Colonic mucosa (tissue), 4 donors: ENCODE measurements at regions not wholly inside any gene's neighbourhood (a gene's known extent, or its start where the extent isn't known, plus 50 kb on each side); places are given as distances from the start of the nearest gene placed in this dataset.

Experiments used
- DNase-seq: peaks from one replicate; pipeline ENCODE4 v3.0.0-alpha.2; 2020
- H3K27ac ChIP-seq: fragments of 200-600 bp; one replicate; pipeline ENCODE4 v1.8.0; 2021
- H3K27me3 ChIP-seq: fragments of 200-600 bp; one replicate; pipeline ENCODE4 v1.8.0; 2021
- H3K36me3 ChIP-seq: fragments of 200-600 bp; one replicate; pipeline ENCODE4 v1.8.0; 2021
- H3K4me1 ChIP-seq: fragments of 200-600 bp; one replicate; pipeline ENCODE4 v1.8.0; 2021; ENCODE audit warnings: mild to moderate bottlenecking
- H3K4me3 ChIP-seq: fragments of 200-600 bp; one replicate; pipeline ENCODE4 v1.8.0; 2021
- H3K9ac ChIP-seq, 2 donors: one replicate each; pipeline ENCODE4 v1.7.0; 2013; ENCODE audit warnings: control low read depth in 2 of 2, low read depth in 2 of 2, low read length in 2 of 2
- H3K9me3 ChIP-seq: fragments of 200-600 bp; one replicate; pipeline ENCODE4 v1.8.0; 2021
- intact Hi-C: fragments of 100-400 bp; cut with DNase I; formaldehyde crosslinking; loops from one replicate; pipeline ENCODE4 v1.14.1; 2022
- TF ChIP-seq, protein P1 (sequence below): fragments of 200-600 bp; IDR thresholded peaks from one replicate; pipeline ENCODE4 v1.8.0; 2022; ENCODE audit warnings: antibody characterized with exemption, mild to moderate bottlenecking
- donor health status: healthy.
- donor health status: DM: no; HTN: no; CAD: no.
- donor health status: DM: no; HTN: no; CAD: no.

GRCh38 chr2:56465491-56465890 is 281.7 kb downstream of the CCDC85A start:
- no peak overlapping the region for H3K27ac ChIP-seq
- H3K4me1 ChIP-seq, result no peaks in the 10 kb centered on the region
- no peak overlapping the region for H3K9ac ChIP-seq
- H3K4me3 ChIP-seq, result no peak overlapping the region
- intact Hi-C loops, result no loop called here
- H3K9me3 ChIP-seq, result no peaks in the 10 kb centered on the region
- no peaks in the 10 kb centered on the region for H3K27me3 ChIP-seq
- DNase-seq, result no peak
- TF ChIP-seq, protein P1, sequence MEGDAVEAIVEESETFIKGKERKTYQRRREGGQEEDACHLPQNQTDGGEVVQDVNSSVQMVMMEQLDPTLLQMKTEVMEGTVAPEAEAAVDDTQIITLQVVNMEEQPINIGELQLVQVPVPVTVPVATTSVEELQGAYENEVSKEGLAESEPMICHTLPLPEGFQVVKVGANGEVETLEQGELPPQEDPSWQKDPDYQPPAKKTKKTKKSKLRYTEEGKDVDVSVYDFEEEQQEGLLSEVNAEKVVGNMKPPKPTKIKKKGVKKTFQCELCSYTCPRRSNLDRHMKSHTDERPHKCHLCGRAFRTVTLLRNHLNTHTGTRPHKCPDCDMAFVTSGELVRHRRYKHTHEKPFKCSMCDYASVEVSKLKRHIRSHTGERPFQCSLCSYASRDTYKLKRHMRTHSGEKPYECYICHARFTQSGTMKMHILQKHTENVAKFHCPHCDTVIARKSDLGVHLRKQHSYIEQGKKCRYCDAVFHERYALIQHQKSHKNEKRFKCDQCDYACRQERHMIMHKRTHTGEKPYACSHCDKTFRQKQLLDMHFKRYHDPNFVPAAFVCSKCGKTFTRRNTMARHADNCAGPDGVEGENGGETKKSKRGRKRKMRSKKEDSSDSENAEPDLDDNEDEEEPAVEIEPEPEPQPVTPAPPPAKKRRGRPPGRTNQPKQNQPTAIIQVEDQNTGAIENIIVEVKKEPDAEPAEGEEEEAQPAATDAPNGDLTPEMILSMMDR, result no peak
- no peaks in the 10 kb centered on the region for H3K36me3 ChIP-seq

DNA sequence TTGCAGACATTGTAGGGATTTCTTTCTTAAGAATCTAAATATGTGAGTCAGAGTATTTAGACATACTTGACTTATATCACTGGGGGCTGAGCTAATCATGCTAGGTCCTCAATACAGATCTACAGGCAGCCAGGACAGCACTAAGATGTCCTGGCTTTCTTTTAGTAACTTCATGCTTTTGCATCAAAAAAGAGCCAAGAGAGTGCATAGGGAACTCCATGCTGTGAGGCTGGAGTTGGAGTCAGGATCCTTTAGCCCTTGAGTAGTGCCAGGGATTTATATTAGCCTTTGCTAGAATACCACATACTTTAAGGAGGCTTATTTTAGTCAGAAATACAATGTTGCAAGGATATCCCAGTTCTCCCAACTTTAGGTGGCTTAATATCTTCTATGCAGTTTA is 289.7 kb downstream of the CCDC85A start:
- intact Hi-C loops, result no loop called here
- DNase-seq, result no peak

GRCh38 chr2:56474412-56475158 is 290.8 kb downstream of the CCDC85A start:
- H3K9me3 ChIP-seq, result no peaks in the 10 kb centered on the region
- TF ChIP-seq, protein P1, result no peak
- no peak overlapping the region for H3K4me3 ChIP-seq
- no peak overlapping the region for H3K9ac ChIP-seq
- H3K4me1 ChIP-seq, result no peaks in the 10 kb centered on the region
- H3K36me3 ChIP-seq, result no peaks in the 10 kb centered on the region
- no peak overlapping the region for H3K27ac ChIP-seq
- no peaks in the 10 kb centered on the region for H3K27me3 ChIP-seq
- intact Hi-C loops, result no loop called here
- no peak for DNase-seq

More for the DNA sequence above, 289.7 kb downstream of the CCDC85A start:
- Histone ChIP-seq H3K27me3 (no peaks in the 10 kb centered on the region), H3K9me3 (no peaks in the 10 kb centered on the region), H3K4me3 (no peak overlapping the region), H3K4me1 (no peaks in the 10 kb centered on the region), H3K9ac (no peak overlapping the region), H3K27ac (no peak overlapping the region), H3K36me3 (no peaks in the 10 kb centered on the region)
- TF ChIP-seq, protein P1, result no peak

- intact Hi-C loops, result no loop called here
- H3K9ac ChIP-seq, result no peak overlapping the region
These were observed 291.4 kb downstream of the CCDC85A start for GRCh38 chr2:56475191-56475590.

DNA sequence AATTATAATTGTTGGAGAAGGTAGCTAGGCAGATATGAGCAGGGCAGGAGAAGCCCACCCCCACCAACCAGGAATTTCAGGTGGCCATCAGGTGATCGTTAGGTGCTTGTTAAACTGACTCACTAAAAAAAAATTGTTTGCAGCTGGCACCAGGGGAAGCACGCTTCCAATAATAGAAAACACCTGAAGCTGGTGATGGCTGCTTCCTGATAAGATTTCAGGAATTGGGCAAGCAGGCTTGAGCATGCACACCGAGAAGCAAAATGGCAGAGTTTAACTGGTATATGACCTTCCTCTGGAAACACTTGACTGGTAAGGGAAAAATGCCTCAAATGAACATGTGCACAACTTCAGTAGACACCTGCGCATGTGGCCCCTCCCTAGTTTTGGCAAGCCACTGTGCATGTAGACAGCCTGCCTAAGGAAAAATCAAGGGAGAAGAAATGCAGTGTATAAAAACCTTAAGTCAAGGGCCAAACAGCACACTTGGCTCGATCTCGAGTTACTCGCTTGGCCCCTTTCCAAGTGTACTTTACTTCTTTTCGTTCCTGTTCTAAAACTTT is 292.8 kb downstream of the CCDC85A start:
- Histone ChIP-seq H3K9ac (no peak overlapping the region), H3K4me3 (no peak overlapping the region), H3K9me3 (no peaks in the 10 kb centered on the region), H3K27ac (no peak overlapping the region), H3K27me3 (no peaks in the 10 kb centered on the region), H3K36me3 (no peaks in the 10 kb centered on the region), H3K4me1 (no peaks in the 10 kb centered on the region)
- TF ChIP-seq, protein P1, result no peak
- DNase-seq, result no peak
- intact Hi-C loops, result no loop called here

More at GRCh38 chr2:56475191-56475590, 291.4 kb downstream of the CCDC85A start:
- TF ChIP-seq, protein P1, result no peak
- H3K27ac ChIP-seq, result no peak overlapping the region
- H3K36me3 ChIP-seq, result no peaks in the 10 kb centered on the region
- DNase-seq, result no peak
- H3K9me3 ChIP-seq, result no peaks in the 10 kb centered on the region
- no peak overlapping the region for H3K4me3 ChIP-seq
- no peaks in the 10 kb centered on the region for H3K27me3 ChIP-seq
- H3K4me1 ChIP-seq, result no peaks in the 10 kb centered on the region
